ENCODE measurements at regions not wholly inside any gene's neighbourhood (a gene's known extent, or its start where the extent isn't known, plus 50 kb on each side); places are given as distances from the start of the nearest gene placed in this dataset.
A peak's percentile ranks its signal among the peaks of the same experiment; 100 is the strongest.

- no peak for FAIRE-seq
- H3K27ac ChIP-seq (ENCODE audit: low read depth in 2 of 2, low read length in 2 of 2): no peak overlapping the region
- H3K36me3 ChIP-seq (ENCODE audit: control insufficient read depth in 2 of 3, insufficient read depth in 3 of 3, low read length in 3 of 3): no peaks in the 10 kb centered on the region
- TF ChIP-seq CTCF (IDR thresholded peaks at IDR 0.05; ENCODE audit: borderline replicate concordance, extremely low read depth, insufficient read depth): no peak
- no peak overlapping the region for H3K9ac ChIP-seq (ENCODE audit: low read length in 3 of 3)
- H3K9me3 ChIP-seq (ENCODE audit: control insufficient read depth in 2 of 3, insufficient read depth in 1 of 3, low read length in 3 of 3): no peaks in the 10 kb centered on the region
- no peaks in the 10 kb centered on the region for H3K27me3 ChIP-seq (ENCODE audit: control insufficient read depth, insufficient read depth, low read length)
- H3K4me1 ChIP-seq (ENCODE audit: control insufficient read depth in 2 of 3, insufficient read depth in 2 of 3, low read depth in 1 of 3, low read length in 3 of 3): no peaks in the 10 kb centered on the region
- H3K4me3 ChIP-seq (ENCODE audit: low read length in 3 of 3): no peak overlapping the region
- intact Hi-C loops (cut with DNase I): no loop called here
- no peak for DNase-seq
Measured at GRCh38 chr3:88444251-88444650, 294.5 kb downstream of the C3orf38 start.

GRCh38 chr3:88452228-88452627, 302.5 kb downstream of the C3orf38 start:
- no peaks in the 10 kb centered on the region for H3K36me3 ChIP-seq (ENCODE audit: control insufficient read depth in 2 of 3, insufficient read depth in 3 of 3, low read length in 3 of 3)
- H3K9ac ChIP-seq (ENCODE audit: low read length in 3 of 3): no peak overlapping the region
- H3K9me3 ChIP-seq (ENCODE audit: control insufficient read depth in 2 of 3, insufficient read depth in 1 of 3, low read length in 3 of 3): peaks cover 0 to 3% (median 0%) of the 10 kb centered on the region in 3 donors
- TF ChIP-seq CTCF (IDR thresholded peaks at IDR 0.05; ENCODE audit: borderline replicate concordance, extremely low read depth, insufficient read depth): no peak
- H3K4me1 ChIP-seq (ENCODE audit: control insufficient read depth in 2 of 3, insufficient read depth in 2 of 3, low read depth in 1 of 3, low read length in 3 of 3): no peaks in the 10 kb centered on the region
- intact Hi-C loops (cut with DNase I): no loop called here
- no peak for FAIRE-seq
- no peak overlapping the region for H3K27ac ChIP-seq (ENCODE audit: low read depth in 2 of 2, low read length in 2 of 2)
- H3K4me3 ChIP-seq (ENCODE audit: low read length in 3 of 3): no peak overlapping the region
- DNase-seq: no peak
- H3K27me3 ChIP-seq (ENCODE audit: control insufficient read depth, insufficient read depth, low read length): no peaks in the 10 kb centered on the region

GRCh38 chr3:88460369-88460768, 310.6 kb downstream of the C3orf38 start:
- no peak for TF ChIP-seq CTCF (IDR thresholded peaks at IDR 0.05; ENCODE audit: borderline replicate concordance, extremely low read depth, insufficient read depth)
- Histone ChIP-seq H3K36me3 (ENCODE audit: control insufficient read depth in 2 of 3, insufficient read depth in 3 of 3, low read length in 3 of 3) (no peaks in the 10 kb centered on the region), H3K9ac (ENCODE audit: low read length in 3 of 3) (no peak overlapping the region), H3K27ac (ENCODE audit: low read depth in 2 of 2, low read length in 2 of 2) (no peak overlapping the region), H3K27me3 (ENCODE audit: control insufficient read depth, insufficient read depth, low read length) (no peaks in the 10 kb centered on the region), H3K4me3 (ENCODE audit: low read length in 3 of 3) (no peak overlapping the region), H3K4me1 (ENCODE audit: control insufficient read depth in 2 of 3, insufficient read depth in 2 of 3, low read depth in 1 of 3, low read length in 3 of 3) (no peaks in the 10 kb centered on the region), H3K9me3 (ENCODE audit: control insufficient read depth in 2 of 3, insufficient read depth in 1 of 3, low read length in 3 of 3) (peaks cover 0 to 3% (median 0%) of the 10 kb centered on the region in 3 donors)
- intact Hi-C loops (cut with DNase I): no loop called here
- no peak for DNase-seq
- no peak for FAIRE-seq

- FAIRE-seq: no peak
- no peak overlapping the region for H3K27ac ChIP-seq (ENCODE audit: low read depth in 2 of 2, low read length in 2 of 2)
Measured at GRCh38 chr3:88462230-88462629, 312.5 kb downstream of the C3orf38 start.

More at GRCh38 chr3:88462230-88462629, 312.5 kb downstream of the C3orf38 start:
- no peak overlapping the region for H3K9ac ChIP-seq (ENCODE audit: low read length in 3 of 3)
- H3K4me1 ChIP-seq (ENCODE audit: control insufficient read depth in 2 of 3, insufficient read depth in 2 of 3, low read depth in 1 of 3, low read length in 3 of 3): no peaks in the 10 kb centered on the region
- H3K9me3 ChIP-seq (ENCODE audit: control insufficient read depth in 2 of 3, insufficient read depth in 1 of 3, low read length in 3 of 3): no peaks in the 10 kb centered on the region
- H3K27me3 ChIP-seq (ENCODE audit: control insufficient read depth, insufficient read depth, low read length): no peaks in the 10 kb centered on the region
- no peak for TF ChIP-seq CTCF (IDR thresholded peaks at IDR 0.05; ENCODE audit: borderline replicate concordance, extremely low read depth, insufficient read depth)
- intact Hi-C loops (cut with DNase I): no loop called here
- no peaks in the 10 kb centered on the region for H3K36me3 ChIP-seq (ENCODE audit: control insufficient read depth in 2 of 3, insufficient read depth in 3 of 3, low read length in 3 of 3)
- no peak overlapping the region for H3K4me3 ChIP-seq (ENCODE audit: low read length in 3 of 3)
- peak in 1 of 5 donors; percentile 26 for DNase-seq
